NB4 (cell line): ENCODE measurements at regions not wholly inside any gene's neighbourhood (a gene's known extent, or its start where the extent isn't known, plus 50 kb on each side); places are given as distances from the start of the nearest gene placed in this dataset.

Source experiments
- DNase-seq: peaks from one replicate; pipeline ENCODE4 v3.0.0; 2010; ENCODE audit warnings: low read depth
- H3K4me3 ChIP-seq: one replicate; pipeline ENCODE4 v1.5.1; 2011; ENCODE audit warnings: mild to moderate bottlenecking, low read depth, low read length, moderate library complexity
- CTCF ChIP-seq: IDR thresholded peaks from one replicate; pipeline ENCODE4 v1.5.1; 2012; ENCODE audit warnings: low read depth, low read length
- MAX ChIP-seq: IDR thresholded peaks from 2 replicates; pipeline ENCODE4 v1.6.1; 2011; ENCODE audit warnings: low read depth, low read length
- MYC ChIP-seq: IDR thresholded peaks from 2 replicates; pipeline ENCODE4 v1.6.1; 2011; ENCODE audit warnings: low read depth, low read length
- POLR2A ChIP-seq: IDR thresholded peaks from 2 replicates; pipeline ENCODE4 v1.6.1; 2011; ENCODE audit warnings: mild to moderate bottlenecking; ENCODE audit not compliant: insufficient read length; ENCODE audit errors: extremely low read depth

GRCh38 chr13:85412448-85412847, 386.8 kb downstream of the SLITRK6 start:
- no peak for TF ChIP-seq MYC
- no peak for TF ChIP-seq CTCF
- TF ChIP-seq MAX = no peak
- TF ChIP-seq POLR2A = no peak
- DNase-seq = no peak
- no peak overlapping the region for H3K4me3 ChIP-seq

- TF ChIP-seq MAX = no peak
- no peak for TF ChIP-seq CTCF
- TF ChIP-seq POLR2A = no peak
- TF ChIP-seq MYC = no peak
- DNase-seq = no peak
- H3K4me3 ChIP-seq = no peak overlapping the region
Measured at GRCh38 chr13:85411591-85411990, 387.6 kb downstream of the SLITRK6 start.

- TF ChIP-seq MAX = no peak
- no peak for TF ChIP-seq POLR2A
- no peak for TF ChIP-seq CTCF
- no peak for TF ChIP-seq MYC
Measured at GRCh38 chr13:85408415-85408814, 390.8 kb downstream of the SLITRK6 start.

GRCh38 chr13:85406269-85406975, 392.8 kb downstream of the SLITRK6 start:
- TF ChIP-seq POLR2A (no peak), MYC (no peak), CTCF (no peak), MAX (no peak)
- DNase-seq = no peak
- H3K4me3 ChIP-seq = no peak overlapping the region

More at GRCh38 chr13:85408415-85408814, 390.8 kb downstream of the SLITRK6 start:
- H3K4me3 ChIP-seq = no peak overlapping the region
- DNase-seq = no peak

GRCh38 chr13:85405316-85405897, 393.8 kb downstream of the SLITRK6 start:
- H3K4me3 ChIP-seq = no peak overlapping the region
- DNase-seq = no peak
- TF ChIP-seq MAX = no peak
- TF ChIP-seq POLR2A = no peak
- TF ChIP-seq MYC = no peak
- no peak for TF ChIP-seq CTCF
